H1 (cell line): ENCODE measurements at regions not wholly inside any gene's neighbourhood (a gene's known extent, or its start where the extent isn't known, plus 50 kb on each side); places are given as distances from the start of the nearest gene placed in this dataset.

Source experiments
- CTCF ChIA-PET: fragments of 300-600 bp; sonication (Branson Sonifier 250); formaldehyde crosslinking; loops from one replicate; lab custom pipeline; 2021; ENCODE audit not compliant: partially characterized antibody; lab: Charles Lee
- POLR2A ChIA-PET: fragments of 300-600 bp; sonication (Branson Sonifier 250); formaldehyde crosslinking; loops from one replicate; lab custom pipeline; 2021; ENCODE audit warnings: inconsistent platforms; ENCODE audit not compliant: partially characterized antibody; lab: Charles Lee
- DNase-seq, 2 experiments: peaks; one replicate each; pipeline versions ENCODE4 v3.0.0 to v3.0.0-alpha.2; 2010 to 2022; ENCODE audit warnings: low spot score in 2 of 2, low read depth in 1 of 2, mixed read lengths in 1 of 2
- FAIRE-seq: peaks from 2 replicates; lab custom pipeline; 2011; peaks lifted over from hg19 to GRCh38; lab: Jason Lieb, UNC
- H2AFZ ChIP-seq: 2 replicates; pipeline ENCODE4 v1.8.1; 2012; ENCODE audit warnings: low read length, inconsistent platforms
- H2AK5ac ChIP-seq: 2 replicates; pipeline ENCODE4 v1.6.1; 2013; ENCODE audit warnings: low read depth, low read length
- H2BK120ac ChIP-seq: replicated peaks from 2 replicates; pipeline ENCODE3; 2013; ENCODE audit warnings: low read depth, low read length, inconsistent platforms
- H2BK12ac ChIP-seq: 2 replicates; pipeline ENCODE4 v1.6.1; 2013; ENCODE audit warnings: low read depth, low read length
- H2BK15ac ChIP-seq: 2 replicates; pipeline ENCODE4 v1.6.1; 2013; ENCODE audit warnings: low read length
- H2BK20ac ChIP-seq: 2 replicates; pipeline ENCODE4 v1.6.1; 2013; ENCODE audit warnings: low read length
- H2BK5ac ChIP-seq: 2 replicates; pipeline ENCODE4 v1.6.1; 2013; ENCODE audit warnings: low read depth, low read length
- H3K14ac ChIP-seq: 2 replicates; pipeline ENCODE4 v1.6.1; 2013; ENCODE audit warnings: inconsistent platforms; ENCODE audit not compliant: insufficient read length
- H3K18ac ChIP-seq: 2 replicates; pipeline ENCODE4 v1.6.1; 2013; ENCODE audit warnings: low read length; ENCODE audit errors: extremely low read depth
- H3K23ac ChIP-seq: 2 replicates; pipeline ENCODE4 v1.6.1; 2013; ENCODE audit warnings: inconsistent platforms; ENCODE audit not compliant: insufficient read length
- H3K23me2 ChIP-seq: 2 replicates; pipeline ENCODE4 v1.6.1; 2013; ENCODE audit warnings: low read depth, low read length
- H3K27ac ChIP-seq: 2 replicates; pipeline ENCODE4 v1.6.1; 2011; ENCODE audit warnings: low read depth, low read length, inconsistent platforms
- H3K27me3 ChIP-seq, 4 experiments: replicated peaks in 1 of 4; 1 replicate in 1 of 4; 2 replicates in 3 of 4; pipeline versions ENCODE4 v1.6.1 to v1.8.1; 2011 to 2013; ENCODE audit warnings: low read length in 3 of 4, mild to moderate bottlenecking in 3 of 4, inconsistent platforms in 2 of 4, mixed read lengths in 2 of 4, moderate library complexity in 1 of 4; ENCODE audit not compliant: control insufficient read depth in 3 of 4, insufficient read depth in 3 of 4; ENCODE audit errors: extremely low read depth in 1 of 4
- H3K36me3 ChIP-seq, 4 experiments: 2 replicates each; pipeline versions ENCODE4 v1.6.1 to v1.8.1; 2011 to 2013; ENCODE audit warnings: mild to moderate bottlenecking in 4 of 4, low read length in 3 of 4, moderate library complexity in 2 of 4, control low read depth in 1 of 4, inconsistent platforms in 1 of 4; ENCODE audit not compliant: insufficient read depth in 4 of 4, control insufficient read depth in 2 of 4
- H3K4ac ChIP-seq: replicated peaks from 2 replicates; pipeline ENCODE3; 2013; ENCODE audit warnings: low read length, low read depth, mixed read lengths, inconsistent platforms; ENCODE audit not compliant: insufficient read length
- H3K4me1 ChIP-seq, 4 experiments: replicated peaks in 1 of 4; 1 replicate in 1 of 4; 2 replicates in 3 of 4; pipeline versions ENCODE4 v1.6.1 to v1.8.1; 2011 to 2013; ENCODE audit warnings: low read length in 3 of 4, inconsistent platforms in 2 of 4, mixed read lengths in 1 of 4; ENCODE audit not compliant: insufficient read depth in 4 of 4, control insufficient read depth in 3 of 4
- H3K4me2 ChIP-seq, 2 experiments: 2 replicates each; pipeline versions ENCODE4 v1.6.1 to v1.8.1; 2011 to 2013; ENCODE audit warnings: low read depth in 2 of 2, low read length in 2 of 2, control low read depth in 1 of 2, inconsistent platforms in 1 of 2, mild to moderate bottlenecking in 1 of 2; ENCODE audit not compliant: insufficient read depth in 1 of 2
- H3K4me3 ChIP-seq, 4 experiments: fragments of 200-600, 300-600 bp in 1 of 4; sonication (generic), shearing (Covaris generic), sonication (Bioruptor Twin) in 1 of 4; 2 replicates each; pipeline versions ENCODE4 v1.5.1 to v1.8.1; 2011 to 2016; ENCODE audit warnings: low read length in 4 of 4, low read depth in 3 of 4, control low read depth in 2 of 4, inconsistent platforms in 2 of 4, mild to moderate bottlenecking in 2 of 4, mixed read lengths in 1 of 4, moderate library complexity in 1 of 4; ENCODE audit not compliant: insufficient read depth in 2 of 4; ENCODE audit errors: extremely low read depth in 1 of 4
- H3K56ac ChIP-seq: replicated peaks from 2 replicates; pipeline ENCODE3; 2013; ENCODE audit warnings: low read depth, mild to moderate bottlenecking, mixed read lengths, low read length, inconsistent platforms; ENCODE audit not compliant: insufficient read length
- H3K79me1 ChIP-seq: 2 replicates; pipeline ENCODE4 v1.6.1; 2013; ENCODE audit warnings: low read depth, low read length, control low read depth
- H3K79me2 ChIP-seq, 2 experiments: 2 replicates each; pipeline versions ENCODE4 v1.6.1 to v1.8.1; 2012 to 2013; ENCODE audit warnings: low read length in 2 of 2, mild to moderate bottlenecking in 2 of 2, inconsistent platforms in 1 of 2; ENCODE audit not compliant: insufficient read depth in 2 of 2, control insufficient read depth in 1 of 2
- H3K9ac ChIP-seq, 4 experiments: replicated peaks in 1 of 4; 1 replicate in 1 of 4; 2 replicates in 3 of 4; pipeline versions ENCODE4 v1.6.1 to v1.8.1; 2011 to 2013; ENCODE audit warnings: low read depth in 3 of 4, low read length in 3 of 4, control low read depth in 2 of 4, mild to moderate bottlenecking in 2 of 4, moderate library complexity in 2 of 4, inconsistent platforms in 1 of 4; ENCODE audit errors: extremely low read depth in 1 of 4
- H3K9me3 ChIP-seq, 2 experiments: 2 replicates each; pipeline versions ENCODE4 v1.6.1 to v1.8.1; 2012 to 2013; ENCODE audit warnings: mild to moderate bottlenecking in 2 of 2, moderate library complexity in 2 of 2, control low read depth in 1 of 2, inconsistent platforms in 1 of 2, low read depth in 1 of 2, low read length in 1 of 2, mixed read lengths in 1 of 2; ENCODE audit not compliant: insufficient read depth in 2 of 2
- H4K20me1 ChIP-seq, 2 experiments: replicated peaks in 1 of 2; 2 replicates each; pipeline versions ENCODE3 to v1.8.1; 2011 to 2013; ENCODE audit warnings: inconsistent platforms in 2 of 2, low read length in 2 of 2, mild to moderate bottlenecking in 1 of 2; ENCODE audit not compliant: insufficient read depth in 2 of 2, control insufficient read depth in 1 of 2
- H4K5ac ChIP-seq: 2 replicates; pipeline ENCODE4 v1.6.1; 2013; ENCODE audit warnings: low read length, low read depth, mixed read lengths, inconsistent platforms; ENCODE audit not compliant: insufficient read length
- H4K8ac ChIP-seq: 2 replicates; pipeline ENCODE4 v1.8.0; 2013; ENCODE audit warnings: mild to moderate bottlenecking, moderate library complexity, low read length, inconsistent platforms; ENCODE audit not compliant: insufficient read depth; ENCODE audit errors: extremely low read depth
- H4K91ac ChIP-seq: replicated peaks from 2 replicates; pipeline ENCODE3; 2013; ENCODE audit warnings: low read length, mixed read lengths, inconsistent platforms; ENCODE audit not compliant: insufficient read length
- RNF2 ChIP-seq: fragments of 200-900, 300-1000 bp; sonication (generic); IDR thresholded peaks from 2 replicates; pipeline ENCODE4 v1.7.1; 2016; ENCODE audit warnings: borderline replicate concordance, low read depth, mild to moderate bottlenecking, antibody characterized with exemption, low read length; ENCODE audit not compliant: poor library complexity, severe bottlenecking; ENCODE audit errors: missing control alignments
- TEAD4 ChIP-seq: IDR thresholded peaks from 2 replicates; pipeline ENCODE4 v1.6.1; 2012; ENCODE audit warnings: low read depth, low read length, inconsistent platforms, mixed read lengths
- WGBS, 2 experiments: shearing (Covaris generic) in 1 of 2; methylation state at CpG; one replicate each; pipeline versions ENCODE4 v1.1.6 to v1.1.7; 2013 to 2015; ENCODE audit warnings: low lambda C conversion rate in 2 of 2, mixed read lengths in 2 of 2, inconsistent platforms in 1 of 2, low coverage in 1 of 2, missing lambda C conversion rate in 1 of 2; ENCODE audit not compliant: insufficient replicate concordance in 2 of 2, insufficient coverage in 1 of 2, insufficient read length in 1 of 2; ENCODE audit errors: extremely low coverage in 1 of 2, missing lambda C conversion rate in 1 of 2; 5-methylcytosine and 5-hydroxymethylcytosine counted together

GRCh38 chr9:16193066-16193465 lies 640.2 kb downstream of the CCDC171 start:
- Histone ChIP-seq H2BK5ac (no peak overlapping the region), H3K4me3 (no peak overlapping the region), H3K27me3 (no peaks in the 10 kb centered on the region; a peak in 1 of 7 replicates), H4K5ac (no peak overlapping the region), H2AK5ac (no peak overlapping the region), H2BK12ac (no peak overlapping the region), H2BK15ac (no peak overlapping the region), H3K4me2 (no peak overlapping the region; a peak in 1 of 4 replicates), H3K36me3 (no peaks in the 10 kb centered on the region), H3K27ac (no peak overlapping the region), H3K4me1 (peaks cover 1 to 7% (median 4%) of the 10 kb centered on the region in 4 experiments; a peak in 3 of 7 replicates), H3K23me2 (no peaks in the 10 kb centered on the region), H3K9me3 (peaks cover 0 to 2% of the 10 kb centered on the region in 2 experiments; a peak in 1 of 4 replicates), H3K9ac (no peak overlapping the region), H2AFZ (peak overlapping the region; percentile 84), H3K23ac (no peak overlapping the region), H2BK20ac (no peak overlapping the region), H4K20me1 (no peaks in the 10 kb centered on the region), H3K14ac (no peak overlapping the region), H3K79me1 (no peaks in the 10 kb centered on the region), H4K91ac (no peak overlapping the region), H4K8ac (no peak overlapping the region), H3K56ac (no peak overlapping the region), H2BK120ac (no peak overlapping the region), H3K4ac (no peak overlapping the region), H3K18ac (no peak overlapping the region; the same call in 1 of the 2 replicates), H3K79me2 (no peaks in the 10 kb centered on the region)
- TF ChIP-seq TEAD4 (0 out of 2 replicates have a peak, but pooled peaks have one; percentile 22), RNF2 (no peak)
- WGBS, 2 experiments: 83% methylated on average over 3 of the region's 3 CpGs; no CpG with 5 or more reads in 1 of the 2 experiments
- DNase-seq (no peak), FAIRE-seq (no peak)
- ChIA-PET POLR2A (no interaction called here), CTCF (interaction anchor here (0.5 to 2.7 kb wide), 4 partner anchors 11 to 309 kb away, joined by 3 to 8 read pairs (median 6); no protein-coding TSS in a partner anchor)
